ENCODE measurements at regions not wholly inside any gene's neighbourhood (a gene's known extent, or its start where the extent isn't known, plus 50 kb on each side); places are given as distances from the start of the nearest gene placed in this dataset.
"Not testable (repeated sequence)": the region's sequence is repeated elsewhere in the genome, so short reads cannot be mapped to it uniquely, and the experiment has no call there.

GRCh38 chr14:52122163-52122562 lies 53.3 kb upstream of the NID2 start:
- FAIRE-seq, result not testable (repeated sequence)

DNA sequence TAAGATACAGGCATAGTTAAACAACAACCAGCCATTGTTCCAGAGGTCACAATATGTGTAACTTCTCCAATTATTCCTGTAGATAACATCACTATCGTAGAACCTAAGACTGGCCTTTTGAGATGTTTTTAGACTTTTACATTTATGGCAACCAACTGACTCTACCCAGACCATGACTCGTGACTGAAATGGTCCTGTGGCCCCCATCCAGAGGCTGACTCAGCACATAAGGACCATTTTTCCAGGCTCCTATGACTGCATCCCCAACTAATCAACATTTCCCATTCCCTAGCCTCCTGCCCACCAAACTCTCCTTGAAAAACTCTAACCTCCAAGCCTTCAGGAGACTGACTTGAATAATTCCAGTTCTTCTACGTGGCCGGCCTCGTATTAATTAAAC lies 52.6 kb upstream of the NID2 start:
- no peak for FAIRE-seq

DNA sequence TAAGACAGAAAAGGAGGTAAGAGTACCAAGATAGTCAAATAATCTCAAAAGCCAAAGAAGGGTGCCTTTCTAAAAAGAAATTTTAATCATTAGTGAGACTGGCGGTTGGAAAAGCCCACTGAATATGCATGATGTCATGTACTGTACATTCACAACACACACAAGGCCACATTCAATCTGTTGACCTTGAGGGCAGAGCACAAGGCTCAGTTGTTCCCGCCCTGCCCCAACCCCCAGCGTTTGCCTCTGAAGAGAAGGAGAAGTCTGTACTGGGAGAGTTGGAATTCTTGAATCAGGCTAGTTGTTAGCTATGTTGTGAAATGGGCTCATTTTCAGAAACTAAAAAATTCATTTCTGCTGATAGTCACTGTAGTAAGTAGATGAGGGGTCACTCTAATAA lies 50.2 kb upstream of the NID2 start:
- no peak for FAIRE-seq
